ENCODE measurements at regions not wholly inside any gene's neighbourhood (a gene's known extent, or its start where the extent isn't known, plus 50 kb on each side); places are given as distances from the start of the nearest gene placed in this dataset.

DNA sequence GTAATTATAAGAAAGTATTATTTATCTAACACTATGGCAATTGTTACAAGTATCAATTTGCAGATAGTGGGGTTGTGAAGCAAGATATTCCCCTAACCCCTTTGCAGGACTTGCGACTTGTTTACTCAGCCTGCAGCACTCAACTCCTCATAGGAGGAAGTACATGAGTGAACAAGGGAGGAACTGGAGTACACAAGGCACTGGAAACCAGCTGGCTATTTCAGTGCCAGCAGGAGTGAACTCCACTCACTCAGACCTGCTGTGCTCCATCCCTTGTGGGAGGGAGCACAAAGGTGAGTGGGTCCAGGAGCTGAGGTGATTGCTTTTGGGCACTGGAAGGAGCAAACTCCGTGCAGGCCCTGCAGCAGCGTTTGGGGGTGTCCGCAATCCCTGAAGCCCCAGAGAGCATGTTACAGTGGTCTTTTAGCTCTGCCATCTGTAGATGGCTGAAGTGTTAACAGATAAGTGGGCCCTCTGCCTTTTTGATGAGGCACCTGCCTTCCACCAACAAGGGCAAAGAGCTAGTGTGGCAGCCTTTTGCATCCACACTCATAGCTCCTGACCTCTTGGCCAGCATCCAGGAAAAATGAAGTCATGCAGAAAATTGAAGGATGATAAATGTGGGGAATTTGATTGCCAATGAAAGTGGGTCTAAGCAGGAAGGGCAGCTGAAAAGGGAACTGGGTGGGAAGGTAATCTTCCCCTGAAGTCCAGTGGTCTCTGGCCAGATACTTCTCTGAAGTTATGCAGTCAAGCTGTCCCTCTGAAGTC is 802.2 kb upstream of the MIR17HG start:
- TF ChIP-seq, protein P1, sequence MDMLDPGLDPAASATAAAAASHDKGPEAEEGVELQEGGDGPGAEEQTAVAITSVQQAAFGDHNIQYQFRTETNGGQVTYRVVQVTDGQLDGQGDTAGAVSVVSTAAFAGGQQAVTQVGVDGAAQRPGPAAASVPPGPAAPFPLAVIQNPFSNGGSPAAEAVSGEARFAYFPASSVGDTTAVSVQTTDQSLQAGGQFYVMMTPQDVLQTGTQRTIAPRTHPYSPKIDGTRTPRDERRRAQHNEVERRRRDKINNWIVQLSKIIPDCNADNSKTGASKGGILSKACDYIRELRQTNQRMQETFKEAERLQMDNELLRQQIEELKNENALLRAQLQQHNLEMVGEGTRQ (IDR thresholded peaks at IDR 0.05; ENCODE audit: low read depth, low read length): no peak
- TF ChIP-seq CTCF (conservative IDR thresholded peaks at IDR 0.05; ENCODE audit: low read depth, low read length) (no peak), RAD21 (IDR thresholded peaks at IDR 0.05; ENCODE audit: low read length) (no peak), POLR2A (IDR thresholded peaks at IDR 0.05; ENCODE audit: low read depth, low read length) (no peak), ELK1 (IDR thresholded peaks at IDR 0.05; ENCODE audit: borderline replicate concordance, low read depth, low read length) (no peak)

Measured in IMR-90 (cell line).